ENCODE measurements at regions not wholly inside any gene's neighbourhood (a gene's known extent, or its start where the extent isn't known, plus 50 kb on each side); places are given as distances from the start of the nearest gene placed in this dataset.

DNA sequence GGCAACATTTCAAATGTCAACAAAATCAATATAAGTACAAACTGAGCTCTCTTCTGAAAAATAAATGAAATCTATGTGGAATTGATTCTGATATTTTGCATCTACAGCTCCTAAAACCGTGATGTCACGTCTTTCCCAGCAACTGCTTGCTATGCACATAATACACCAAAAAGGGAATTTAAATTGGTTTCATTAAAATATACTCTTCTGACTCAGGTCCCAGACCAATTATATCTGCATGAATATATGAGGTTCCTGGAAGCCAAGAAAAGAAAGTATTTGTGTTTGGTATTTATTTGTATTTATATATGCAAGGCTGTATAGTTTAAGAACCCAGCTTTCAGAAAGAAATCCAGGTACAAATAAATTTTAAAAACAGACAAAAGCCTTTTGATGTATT, 1282.5 kb downstream of the SUCLG1 start:
- TF ChIP-seq ZBTB7A (IDR thresholded peaks at IDR 0.05; ENCODE audit: low read depth): no peak
- no peak for TF ChIP-seq TAF1 (IDR thresholded peaks at IDR 0.05; ENCODE audit: low read depth)
- TF ChIP-seq REST (IDR thresholded peaks at IDR 0.05; ENCODE audit: low read depth): no peak
- no peak for TF ChIP-seq EP300 (IDR thresholded peaks at IDR 0.05; ENCODE audit: borderline replicate concordance)
- TF ChIP-seq MAX (IDR thresholded peaks at IDR 0.05): no peak
- TF ChIP-seq NFIC (IDR thresholded peaks at IDR 0.05): no peak
- no peak for TF ChIP-seq CREB1 (IDR thresholded peaks at IDR 0.05; ENCODE audit: low read depth)
- no peak for TF ChIP-seq FOXM1 (IDR thresholded peaks at IDR 0.05; ENCODE audit: borderline replicate concordance, low read depth)
- TF ChIP-seq TCF12 (IDR thresholded peaks at IDR 0.05; ENCODE audit: low read depth): no peak
- TF ChIP-seq, protein P1, sequence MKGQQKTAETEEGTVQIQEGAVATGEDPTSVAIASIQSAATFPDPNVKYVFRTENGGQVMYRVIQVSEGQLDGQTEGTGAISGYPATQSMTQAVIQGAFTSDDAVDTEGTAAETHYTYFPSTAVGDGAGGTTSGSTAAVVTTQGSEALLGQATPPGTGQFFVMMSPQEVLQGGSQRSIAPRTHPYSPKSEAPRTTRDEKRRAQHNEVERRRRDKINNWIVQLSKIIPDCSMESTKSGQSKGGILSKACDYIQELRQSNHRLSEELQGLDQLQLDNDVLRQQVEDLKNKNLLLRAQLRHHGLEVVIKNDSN (IDR thresholded peaks at IDR 0.05): no peak
- no peak for TF ChIP-seq RAD21 (IDR thresholded peaks at IDR 0.05; ENCODE audit: low read depth)

- no peak for TF ChIP-seq MAX (IDR thresholded peaks at IDR 0.05)
- TF ChIP-seq, protein P1 (IDR thresholded peaks at IDR 0.05): no peak
- no peak for TF ChIP-seq TCF12 (IDR thresholded peaks at IDR 0.05; ENCODE audit: low read depth)
Measured at GRCh38 chr2:83172841-83173240, 1286.2 kb downstream of the SUCLG1 start.

GRCh38 chr2:83168377-83168776, 1290.7 kb downstream of the SUCLG1 start:
- TF ChIP-seq EGR1 (IDR thresholded peaks at IDR 0.05) (no peak), EP300 (IDR thresholded peaks at IDR 0.05; ENCODE audit: borderline replicate concordance) (no peak), TAF1 (IDR thresholded peaks at IDR 0.05; ENCODE audit: low read depth) (no peak), RAD21 (IDR thresholded peaks at IDR 0.05; ENCODE audit: low read depth) (no peak), FOXM1 (IDR thresholded peaks at IDR 0.05; ENCODE audit: borderline replicate concordance, low read depth) (no peak)

GRCh38 chr2:83162421-83162820, 1296.7 kb downstream of the SUCLG1 start:
- no peak for TF ChIP-seq YY1 (IDR thresholded peaks at IDR 0.05; ENCODE audit: low read depth)
- TF ChIP-seq REST (IDR thresholded peaks at IDR 0.05; ENCODE audit: low read depth): no peak
- no peak for TF ChIP-seq TEAD4 (IDR thresholded peaks at IDR 0.05)
- TF ChIP-seq TCF12 (IDR thresholded peaks at IDR 0.05; ENCODE audit: low read depth): no peak
- TF ChIP-seq NFIC (IDR thresholded peaks at IDR 0.05): no peak
- no peak for TF ChIP-seq MAX (IDR thresholded peaks at IDR 0.05)
- TF ChIP-seq, protein P1 (IDR thresholded peaks at IDR 0.05): no peak
- TF ChIP-seq EP300 (IDR thresholded peaks at IDR 0.05; ENCODE audit: borderline replicate concordance): no peak
- no peak for TF ChIP-seq CEBPB (IDR thresholded peaks at IDR 0.05)
- TF ChIP-seq EGR1 (IDR thresholded peaks at IDR 0.05): no peak

GRCh38 chr2:83160571-83160970, 1298.5 kb downstream of the SUCLG1 start:
- TF ChIP-seq FOXM1 (IDR thresholded peaks at IDR 0.05; ENCODE audit: borderline replicate concordance, low read depth): no peak
- no peak for TF ChIP-seq REST (IDR thresholded peaks at IDR 0.05; ENCODE audit: low read depth)
- TF ChIP-seq NFIC (IDR thresholded peaks at IDR 0.05): no peak
- no peak for TF ChIP-seq EGR1 (IDR thresholded peaks at IDR 0.05)
- TF ChIP-seq TCF12 (IDR thresholded peaks at IDR 0.05; ENCODE audit: low read depth): no peak
- TF ChIP-seq EP300 (IDR thresholded peaks at IDR 0.05; ENCODE audit: borderline replicate concordance): no peak
- TF ChIP-seq CREB1 (IDR thresholded peaks at IDR 0.05; ENCODE audit: low read depth): no peak
- no peak for TF ChIP-seq ZBTB7A (IDR thresholded peaks at IDR 0.05; ENCODE audit: low read depth)
- TF ChIP-seq, protein P1 (IDR thresholded peaks at IDR 0.05): no peak
- no peak for TF ChIP-seq MAX (IDR thresholded peaks at IDR 0.05)
- no peak for TF ChIP-seq RAD21 (IDR thresholded peaks at IDR 0.05; ENCODE audit: low read depth)
